Fibroblast of lung (primary cell): ENCODE measurements at regions not wholly inside any gene's neighbourhood (a gene's known extent, or its start where the extent isn't known, plus 50 kb on each side); places are given as distances from the start of the nearest gene placed in this dataset.

Source experiments
- DNase-seq, 2 donors: peaks; one replicate each; pipeline versions ENCODE4 v3.0.0 to v3.0.0-alpha.2; 2010; ENCODE audit warnings: low read depth in 2 of 2
- H2AFZ ChIP-seq: 2 replicates; pipeline ENCODE4 v1.5.1; 2012; ENCODE audit warnings: low read length, control low read depth, inconsistent platforms
- H3K27ac ChIP-seq: 2 replicates; pipeline ENCODE4 v1.5.1; 2011; ENCODE audit warnings: low read length, control low read depth; ENCODE audit not compliant: insufficient read depth
- H3K27me3 ChIP-seq: 2 replicates; pipeline ENCODE4 v1.5.1; 2011; ENCODE audit warnings: mild to moderate bottlenecking, low read length; ENCODE audit not compliant: control insufficient read depth, insufficient read depth
- H3K36me3 ChIP-seq: 2 replicates; pipeline ENCODE4 v1.5.1; 2011; ENCODE audit warnings: low read length; ENCODE audit not compliant: control insufficient read depth, insufficient read depth
- H3K4me1 ChIP-seq: 2 replicates; pipeline ENCODE4 v1.5.1; 2011; ENCODE audit warnings: low read length; ENCODE audit not compliant: control insufficient read depth, insufficient read depth; ENCODE audit errors: extremely low read depth
- H3K4me2 ChIP-seq: 2 replicates; pipeline ENCODE4 v1.5.1; 2011; ENCODE audit warnings: low read length, control low read depth; ENCODE audit not compliant: insufficient read depth; ENCODE audit errors: extremely low read depth
- H3K4me3 ChIP-seq, 4 experiments: fragments of 200-600 bp in 1 of 4; sonication (generic) in 1 of 4; replicated peaks in 1 of 4; 2 replicates each; pipeline ENCODE4 v1.5.1; 2011 to 2016; ENCODE audit warnings: low read length in 4 of 4, low read depth in 3 of 4, mild to moderate bottlenecking in 3 of 4, control low read depth in 2 of 4, inconsistent platforms in 1 of 4, mixed read lengths in 1 of 4; ENCODE audit not compliant: insufficient read depth in 1 of 4; ENCODE audit errors: control extremely low read depth in 1 of 4
- H3K79me2 ChIP-seq: 2 replicates; pipeline ENCODE4 v1.5.1; 2012; ENCODE audit warnings: mild to moderate bottlenecking, low read length, inconsistent platforms; ENCODE audit not compliant: control insufficient read depth, insufficient read depth
- H3K9ac ChIP-seq: 2 replicates; pipeline ENCODE4 v1.5.1; 2011; ENCODE audit warnings: mild to moderate bottlenecking, low read length, control low read depth; ENCODE audit not compliant: insufficient read depth
- H3K9me3 ChIP-seq: 2 replicates; pipeline ENCODE4 v1.5.1; 2012; ENCODE audit warnings: low read depth, low read length; ENCODE audit not compliant: control insufficient read depth, insufficient read depth
- H4K20me1 ChIP-seq: 2 replicates; pipeline ENCODE4 v1.5.1; 2011; ENCODE audit warnings: low read length; ENCODE audit not compliant: control insufficient read depth, insufficient read depth; ENCODE audit errors: extremely low read depth
- EZH2 ChIP-seq: IDR thresholded peaks from 2 replicates; pipeline ENCODE4 v1.5.1; 2012; ENCODE audit warnings: low read length, control low read depth, mild to moderate bottlenecking; ENCODE audit errors: missing control alignments
- TF ChIP-seq, protein P1 (sequence below), 2 donors: IDR thresholded peaks in 1 of 2; conservative IDR thresholded peaks in 1 of 2; 1 replicate in 1 of 2; 2 replicates in 1 of 2; pipeline ENCODE4 v1.5.1; 2011 to 2012; ENCODE audit warnings: low read length in 2 of 2, control low read depth in 1 of 2, inconsistent platforms in 1 of 2, low read depth in 1 of 2, mild to moderate bottlenecking in 1 of 2

- H3K79me2 ChIP-seq, result no peaks in the 10 kb centered on the region
- no peaks in the 10 kb centered on the region for H3K4me1 ChIP-seq
- DNase-seq, result peak in 1 of 2 donors; percentile 50
- no peak overlapping the region for H3K4me2 ChIP-seq
- no peak overlapping the region for H3K9ac ChIP-seq
- no peaks in the 10 kb centered on the region for H4K20me1 ChIP-seq
- no peak overlapping the region for H2AFZ ChIP-seq
- H3K9me3 ChIP-seq, result no peaks in the 10 kb centered on the region
- no peak overlapping the region for H3K27ac ChIP-seq
- no peaks in the 10 kb centered on the region for H3K27me3 ChIP-seq
- H3K36me3 ChIP-seq, result no peaks in the 10 kb centered on the region
- no peak overlapping the region for H3K4me3 ChIP-seq
- TF ChIP-seq, protein P1, sequence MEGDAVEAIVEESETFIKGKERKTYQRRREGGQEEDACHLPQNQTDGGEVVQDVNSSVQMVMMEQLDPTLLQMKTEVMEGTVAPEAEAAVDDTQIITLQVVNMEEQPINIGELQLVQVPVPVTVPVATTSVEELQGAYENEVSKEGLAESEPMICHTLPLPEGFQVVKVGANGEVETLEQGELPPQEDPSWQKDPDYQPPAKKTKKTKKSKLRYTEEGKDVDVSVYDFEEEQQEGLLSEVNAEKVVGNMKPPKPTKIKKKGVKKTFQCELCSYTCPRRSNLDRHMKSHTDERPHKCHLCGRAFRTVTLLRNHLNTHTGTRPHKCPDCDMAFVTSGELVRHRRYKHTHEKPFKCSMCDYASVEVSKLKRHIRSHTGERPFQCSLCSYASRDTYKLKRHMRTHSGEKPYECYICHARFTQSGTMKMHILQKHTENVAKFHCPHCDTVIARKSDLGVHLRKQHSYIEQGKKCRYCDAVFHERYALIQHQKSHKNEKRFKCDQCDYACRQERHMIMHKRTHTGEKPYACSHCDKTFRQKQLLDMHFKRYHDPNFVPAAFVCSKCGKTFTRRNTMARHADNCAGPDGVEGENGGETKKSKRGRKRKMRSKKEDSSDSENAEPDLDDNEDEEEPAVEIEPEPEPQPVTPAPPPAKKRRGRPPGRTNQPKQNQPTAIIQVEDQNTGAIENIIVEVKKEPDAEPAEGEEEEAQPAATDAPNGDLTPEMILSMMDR (conservative IDR thresholded peaks at IDR 0.05 in 1 of 2, IDR thresholded peaks at IDR 0.05 in 1 of 2; ENCODE audit: low read depth in 1 of 2, low read length in 2 of 2), result no peak
- TF ChIP-seq EZH2, result no peak
Observed at GRCh38 chr11:15867871-15868270, 488.5 kb downstream of the SOX6 start.

DNA sequence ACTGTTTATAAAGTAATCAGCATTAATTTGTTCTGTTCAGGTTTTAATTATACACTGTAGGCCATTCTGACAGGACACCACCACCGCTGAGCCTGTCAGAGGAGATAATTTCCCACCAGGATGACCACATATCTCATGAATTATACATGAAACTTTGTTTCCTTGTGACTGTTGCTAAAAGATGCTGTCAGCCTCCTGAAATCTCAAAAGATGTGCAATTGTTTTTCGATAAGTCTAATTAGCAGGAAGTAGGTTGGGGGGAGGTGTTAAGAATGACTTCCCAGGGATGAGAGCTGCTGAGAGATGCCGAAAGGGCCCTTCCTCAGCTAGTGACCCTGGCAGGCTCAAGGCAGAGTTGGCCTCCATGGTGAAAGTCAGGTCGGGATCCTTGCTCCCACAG is 485.4 kb downstream of the SOX6 start:
- no peak overlapping the region for H3K27ac ChIP-seq
- H4K20me1 ChIP-seq, result no peaks in the 10 kb centered on the region
- DNase-seq, result no peak
- no peak overlapping the region for H3K4me2 ChIP-seq
- no peaks in the 10 kb centered on the region for H3K79me2 ChIP-seq
- no peaks in the 10 kb centered on the region for H3K36me3 ChIP-seq
- H3K4me3 ChIP-seq, result no peak overlapping the region
- H3K9me3 ChIP-seq, result no peaks in the 10 kb centered on the region
- no peak overlapping the region for H3K9ac ChIP-seq
- TF ChIP-seq, protein P1 (conservative IDR thresholded peaks at IDR 0.05 in 1 of 2, IDR thresholded peaks at IDR 0.05 in 1 of 2; ENCODE audit: low read depth in 1 of 2, low read length in 2 of 2), result no peak
- no peak for TF ChIP-seq EZH2
- no peak overlapping the region for H2AFZ ChIP-seq
- H3K4me1 ChIP-seq, result no peaks in the 10 kb centered on the region
- H3K27me3 ChIP-seq, result no peaks in the 10 kb centered on the region

DNA sequence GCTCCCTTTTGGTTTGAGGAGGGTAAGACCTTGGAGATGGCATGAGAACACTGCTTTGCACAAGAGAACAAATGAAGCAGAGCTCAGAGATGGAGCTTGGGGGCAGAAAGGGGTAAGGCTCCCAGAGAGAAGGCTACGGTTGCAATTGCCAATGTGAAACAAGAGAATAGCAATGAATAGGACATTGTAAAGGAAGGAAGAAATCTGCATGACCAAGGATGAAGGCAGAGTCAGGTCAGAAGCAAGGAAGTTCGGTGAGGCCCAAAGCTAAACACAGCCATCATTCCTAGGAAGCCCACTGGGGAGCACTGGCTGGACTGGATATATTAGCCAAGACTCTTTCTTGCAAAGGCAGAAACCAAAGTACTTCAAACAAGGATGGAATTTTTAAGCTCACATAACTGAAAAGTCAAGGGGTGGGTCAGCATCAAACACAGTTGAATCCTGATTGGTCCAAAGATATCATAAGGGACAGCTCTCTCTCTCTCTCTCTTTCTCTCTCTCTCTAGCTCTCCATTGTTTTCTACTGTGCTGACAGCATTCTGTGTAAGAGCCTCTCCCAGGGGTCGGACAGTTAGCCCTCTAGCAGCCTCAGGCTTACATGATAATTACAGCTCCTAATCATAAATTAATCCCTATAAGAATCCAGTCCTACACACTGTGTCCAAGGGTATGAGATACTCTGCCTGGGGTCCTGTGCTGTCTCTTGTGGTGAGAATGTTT is 484.3 kb downstream of the SOX6 start:
- TF ChIP-seq, protein P1 (conservative IDR thresholded peaks at IDR 0.05 in 1 of 2, IDR thresholded peaks at IDR 0.05 in 1 of 2; ENCODE audit: low read depth in 1 of 2, low read length in 2 of 2), result no peak
- TF ChIP-seq EZH2, result no peak
- Histone ChIP-seq H3K4me1 (no peaks in the 10 kb centered on the region), H3K9ac (no peak overlapping the region), H3K9me3 (no peaks in the 10 kb centered on the region), H3K36me3 (no peaks in the 10 kb centered on the region), H3K4me2 (no peak overlapping the region), H3K27me3 (no peaks in the 10 kb centered on the region), H3K4me3 (no peak overlapping the region), H2AFZ (no peak overlapping the region), H3K27ac (no peak overlapping the region), H3K79me2 (no peaks in the 10 kb centered on the region), H4K20me1 (no peaks in the 10 kb centered on the region)
- DNase-seq, result no peak
